K562 (cell line): ENCODE measurements at regions not wholly inside any gene's neighbourhood (a gene's known extent, or its start where the extent isn't known, plus 50 kb on each side); places are given as distances from the start of the nearest gene placed in this dataset.

Experiments
- ATAC-seq: fragments of 200-7000 bp; cut with Tn5 transposase; 3 replicates; pipeline ENCODE4 v1.9.1; 2020; ENCODE audit warnings: moderate library complexity
- BruUV-seq: library from RNA; stranded (reverse); fragments of 400-500 nt; replicated peaks from 2 replicates; lab custom pipeline; 2021; lab: Mats Ljungman, UMichigan
- CTCF ChIA-PET: fragments of 300-600 bp; formaldehyde crosslinking; extraction: SDS; loops from one replicate; lab custom pipeline; 2021; ENCODE audit warnings: low intra/inter-chr PET ratio; lab: Yijun Ruan, JAX
- POLR2A ChIA-PET: fragments of 300-600, 350-650 bp; sonication (Branson Sonifier 250); formaldehyde crosslinking; extraction: SDS; loops from one replicate; lab custom pipeline; 2021; ENCODE audit warnings: antibody characterized with exemption, inconsistent platforms; lab: Yijun Ruan, JAX
- DNase-seq, 4 experiments: peaks; one replicate each; pipeline versions ENCODE4 v3.0.0 to v3.0.0-alpha.2; 2011 to 2018; ENCODE audit warnings: low spot score in 3 of 4, mixed read lengths in 3 of 4; ENCODE audit errors: extremely low read depth in 1 of 4
- FAIRE-seq: peaks from 2 replicates; lab custom pipeline; 2011; peaks lifted over from hg19 to GRCh38; lab: Jason Lieb, UNC
- H2AFZ ChIP-seq: 2 replicates; pipeline ENCODE4 v1.6.0; 2011; ENCODE audit warnings: low read depth, low read length, control low read depth, inconsistent platforms
- H3K27ac ChIP-seq: fragments of 200-600 bp; 3 replicates; pipeline ENCODE4 v1.8.0; 2011; ENCODE audit warnings: low read depth, mild to moderate bottlenecking, control low read depth, inconsistent platforms, low read length, moderate library complexity, mixed read lengths; ENCODE audit errors: extremely low read depth
- H3K27me3 ChIP-seq, 2 experiments: fragments of 300-600 bp in 1 of 2; 2 replicates in 1 of 2; 3 replicates in 1 of 2; pipeline versions ENCODE4 v1.6.0 to v1.8.0; 2011; ENCODE audit warnings: inconsistent platforms in 2 of 2, low read length in 2 of 2, mild to moderate bottlenecking in 1 of 2, mixed read lengths in 1 of 2, moderate library complexity in 1 of 2; ENCODE audit not compliant: control insufficient read depth in 2 of 2, insufficient read depth in 2 of 2
- H3K36me3 ChIP-seq: fragments of 300-600 bp; 3 replicates; pipeline ENCODE4 v1.8.0; 2011; ENCODE audit warnings: mild to moderate bottlenecking, low read length, inconsistent platforms; ENCODE audit not compliant: control insufficient read depth, insufficient read depth
- H3K4me1 ChIP-seq, 2 experiments: fragments of 200-600 bp in 1 of 2; replicated peaks in 1 of 2; 2 replicates in 1 of 2; 3 replicates in 1 of 2; pipeline versions ENCODE4 v1.5.1 to v1.8.0; 2011; ENCODE audit warnings: inconsistent platforms in 2 of 2, low read length in 2 of 2, mild to moderate bottlenecking in 1 of 2, mixed read lengths in 1 of 2, moderate library complexity in 1 of 2; ENCODE audit not compliant: control insufficient read depth in 2 of 2, insufficient read depth in 2 of 2
- H3K4me2 ChIP-seq: 2 replicates; pipeline ENCODE4 v1.6.1; 2011; ENCODE audit warnings: low read length, control low read depth, inconsistent platforms, mixed read lengths; ENCODE audit not compliant: insufficient read depth
- H3K4me3 ChIP-seq: fragments of 200-600 bp; sonication (generic), shearing (Covaris generic); 2 replicates; pipeline ENCODE4 v1.5.1; 2016; ENCODE audit warnings: control low read depth, inconsistent platforms
- H3K79me2 ChIP-seq: fragments of 200-600 bp; 3 replicates; pipeline ENCODE4 v1.8.0; 2011; ENCODE audit warnings: low read length, inconsistent platforms; ENCODE audit not compliant: control insufficient read depth, insufficient read depth
- H3K9ac ChIP-seq, 2 experiments: 2 replicates each; pipeline versions ENCODE4 v1.6.0 to v1.6.1; 2011; ENCODE audit warnings: low read depth in 2 of 2, low read length in 2 of 2, control low read depth in 1 of 2, inconsistent platforms in 1 of 2, mild to moderate bottlenecking in 1 of 2, mixed read lengths in 1 of 2; ENCODE audit not compliant: insufficient read depth in 1 of 2
- H3K9me1 ChIP-seq: one replicate; pipeline ENCODE4 v1.6.0; 2011; ENCODE audit warnings: inconsistent platforms, mild to moderate bottlenecking, low read length, moderate library complexity; ENCODE audit not compliant: control insufficient read depth, insufficient read depth
- H3K9me3 ChIP-seq: replicated peaks from 2 replicates; pipeline ENCODE4 v1.5.1; 2011; ENCODE audit warnings: low read depth, low read length, inconsistent platforms; ENCODE audit not compliant: control insufficient read depth, insufficient read depth
- H4K20me1 ChIP-seq: replicated peaks from 2 replicates; pipeline ENCODE4 v1.6.1; 2011; ENCODE audit warnings: low read length, inconsistent platforms, mixed read lengths; ENCODE audit not compliant: control insufficient read depth, insufficient read depth
- ESRRA ChIP-seq: fragments of 450-650 bp; IDR thresholded peaks from 2 replicates; pipeline ENCODE4 v1.6.1; 2014; ENCODE audit warnings: low read depth, mild to moderate bottlenecking, moderate library complexity, borderline replicate concordance
- HNRNPL ChIP-seq: fragments of 200-400 bp; formaldehyde crosslinking; IDR thresholded peaks from 2 replicates; pipeline ENCODE4 v1.6.1; 2017; ENCODE audit warnings: low read depth, mild to moderate bottlenecking, low read length
- MAFF ChIP-seq: IDR thresholded peaks from 2 replicates; pipeline ENCODE4 v1.6.1; 2012; ENCODE audit warnings: low read length, improper control_type of control experiment
- MAFG ChIP-seq: fragments of 450-650 bp; conservative IDR thresholded peaks from 2 replicates; pipeline ENCODE4 v1.6.1; 2016; ENCODE audit warnings: missing genetic modification characterization, missing compliant biosample characterization
- MAFK ChIP-seq: IDR thresholded peaks from 2 replicates; pipeline ENCODE4 v1.6.1; 2011; ENCODE audit warnings: low read length, improper control_type of control experiment
- SUPT5H ChIP-seq: fragments of 450-650 bp; IDR thresholded peaks from 2 replicates; pipeline ENCODE4 v1.6.1; 2016
- ZBTB34 ChIP-seq: fragments of 250-450 bp; sonication (Bioruptor Pico); IDR thresholded peaks from 2 replicates; pipeline ENCODE4 v1.8.0; 2021; ENCODE audit warnings: mild to moderate bottlenecking, moderate library complexity
- ZBTB49 ChIP-seq: sonication (generic); formaldehyde crosslinking; IDR thresholded peaks from 2 replicates; pipeline ENCODE4 v1.8.0; 2022; ENCODE audit warnings: missing genetic modification reagents, mild to moderate bottlenecking, borderline replicate concordance
- ZNF316 ChIP-seq: fragments of 450-650 bp; IDR thresholded peaks from 2 replicates; pipeline ENCODE4 v1.6.1; 2016
- ZNF512 ChIP-seq: IDR thresholded peaks from 2 replicates; pipeline ENCODE4 v1.6.1; 2016; ENCODE audit warnings: missing genetic modification characterization, missing compliant biosample characterization
- ZNF668 ChIP-seq: fragments of 250-450 bp; sonication (Bioruptor Pico); IDR thresholded peaks from 2 replicates; pipeline ENCODE4 v1.8.0; 2022; ENCODE audit warnings: mild to moderate bottlenecking, inconsistent platforms
- WGBS: fragments of 100-300 bp; shearing (Covaris generic); methylation state at CpG from one replicate; pipeline ENCODE4 v1.1.6; 2016; ENCODE audit warnings: low coverage, mixed read lengths; ENCODE audit not compliant: insufficient coverage; ENCODE audit errors: missing lambda C conversion rate; 5-methylcytosine and 5-hydroxymethylcytosine counted together
- in situ Hi-C: fragments of 300-500 bp; cut with MboI; formaldehyde crosslinking; loops from 4 replicates; pipeline ENCODE4 v1.15.0; 2018; ENCODE audit warnings: inconsistent platforms, mixed read lengths
- intact Hi-C: fragments of 100-400 bp; cut with micrococcal nuclease; formaldehyde crosslinking; loops from 2 replicates; pipeline ENCODE4 v1.14.2; 2022

GRCh38 chr21:35705237-35705887, 355.0 kb downstream of the SETD4 start:
- Histone ChIP-seq H3K27ac (no peak overlapping the region), H3K27me3 (peaks cover 12 to 15% of the 10 kb centered on the region in 2 experiments), H3K79me2 (no peaks in the 10 kb centered on the region), H3K9me1 (peaks cover 3% of the 10 kb centered on the region), H3K9me3 (no peaks in the 10 kb centered on the region), H2AFZ (no peak overlapping the region), H3K4me2 (no peak overlapping the region), H3K36me3 (no peaks in the 10 kb centered on the region), H4K20me1 (0 out of 2 replicates have a peak, but pooled peaks cover 3% of the 10 kb centered on the region), H3K4me1 (no peaks in the 10 kb centered on the region), H3K9ac (no peak overlapping the region), H3K4me3 (no peak overlapping the region)
- no peak for DNase-seq
- in situ Hi-C loops (no loop called here), intact Hi-C loops (no loop called here)
- no peak for TF ChIP-seq ZNF668
- TF ChIP-seq ZNF512 (tag) = peak; percentile 4; the same call in 1 of the 2 replicates
- CTCF ChIA-PET = no interaction called here
- no TSS peak for BruUV-seq
- no peak for FAIRE-seq
- no peak for ATAC-seq
- WGBS = 0% methylated on average over 2 of the region's 2 CpGs
- POLR2A ChIA-PET = no interaction called here

DNA sequence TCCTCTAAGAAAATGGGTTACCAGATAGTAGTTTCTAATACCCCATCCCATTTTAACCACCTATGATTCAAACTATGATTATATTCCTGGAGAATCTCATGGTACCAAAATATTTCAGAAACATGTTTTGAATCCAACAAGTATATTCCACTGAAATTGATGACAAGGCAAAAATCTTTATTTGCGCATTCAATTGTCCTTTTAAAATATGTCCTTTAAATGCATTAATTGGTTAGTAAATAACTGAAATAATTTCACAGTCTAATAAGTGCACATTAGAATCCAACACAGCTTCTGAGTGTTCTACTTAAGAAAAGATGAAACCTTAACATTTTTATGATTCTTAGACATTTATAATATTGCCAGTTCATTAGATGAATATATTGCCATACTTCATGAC, 356.6 kb downstream of the SETD4 start:
- DNase-seq (no peak), ATAC-seq (no peak), FAIRE-seq (no peak)
- Histone ChIP-seq H3K4me3 (no peak overlapping the region), H3K79me2 (no peaks in the 10 kb centered on the region), H3K27ac (no peak overlapping the region), H3K4me1 (no peaks in the 10 kb centered on the region), H4K20me1 (0 out of 2 replicates have a peak, but pooled peaks cover 3% of the 10 kb centered on the region), H3K27me3 (peaks cover 12 to 20% of the 10 kb centered on the region in 2 experiments), H3K36me3 (no peaks in the 10 kb centered on the region), H3K9me3 (no peaks in the 10 kb centered on the region), H3K9ac (no peak overlapping the region), H3K9me1 (peaks cover 3% of the 10 kb centered on the region), H3K4me2 (no peak overlapping the region), H2AFZ (no peak overlapping the region)
- POLR2A ChIA-PET = interaction anchor here (1.1 kb wide), 1 partner anchor 16 kb away, joined by 4 read pairs; no protein-coding TSS in a partner anchor
- in situ Hi-C loops (no loop called here), intact Hi-C loops (no loop called here)
- BruUV-seq = no TSS peak
- 5% methylated on average over 1 of the region's 1 CpG for WGBS
- CTCF ChIA-PET = no interaction called here
- TF ChIP-seq HNRNPL = no peak
- no peak for TF ChIP-seq ZBTB49 (CRISPR knock-in tag)
- peak; percentile 86 for TF ChIP-seq MAFG (tag)
- no peak for TF ChIP-seq SUPT5H
- TF ChIP-seq ESRRA = no peak
- peak; percentile 94 for TF ChIP-seq ZNF316
- no peak for TF ChIP-seq ZBTB34 (CRISPR knock-in tag)
- peak; percentile 90 for TF ChIP-seq MAFF
- peak; percentile 90 for TF ChIP-seq MAFK
